B cell (primary cell): ENCODE measurements at regions not wholly inside any gene's neighbourhood (a gene's known extent, or its start where the extent isn't known, plus 50 kb on each side); places are given as distances from the start of the nearest gene placed in this dataset.

ENCODE experiments used
- EZH2 ChIP-seq: IDR thresholded peaks from 2 replicates; pipeline ENCODE4 v1.6.1; 2012; ENCODE audit warnings: borderline replicate concordance, low read depth, mild to moderate bottlenecking, moderate library complexity, low read length; ENCODE audit not compliant: insufficient read depth, poor library complexity, severe bottlenecking
- TF ChIP-seq, protein P1 (sequence below): fragments of 200-600 bp; IDR thresholded peaks from one replicate; pipeline ENCODE4 v1.8.0; 2022; ENCODE audit warnings: antibody characterized with exemption, mild to moderate bottlenecking

DNA sequence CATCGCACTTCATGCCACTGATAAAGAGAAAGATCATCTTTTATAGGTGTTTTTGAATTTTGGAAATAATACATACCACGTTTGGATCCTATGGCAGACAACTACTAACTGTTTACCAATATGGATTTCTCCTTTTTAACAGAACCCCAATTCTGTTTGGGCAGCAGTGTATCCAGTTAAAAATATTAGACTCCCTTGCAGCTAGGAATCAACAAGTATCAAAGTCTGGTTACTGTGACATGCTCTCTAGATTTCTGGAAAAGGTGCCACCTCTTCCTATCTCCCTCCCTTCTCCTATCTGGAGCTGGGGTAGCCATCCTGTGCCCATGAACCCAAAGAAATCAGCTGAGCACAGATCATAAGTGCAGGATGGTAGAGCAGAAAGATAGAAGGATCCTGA is 54.1 kb upstream of the DTNBP1 start:
- no peak for TF ChIP-seq EZH2
- TF ChIP-seq, protein P1, sequence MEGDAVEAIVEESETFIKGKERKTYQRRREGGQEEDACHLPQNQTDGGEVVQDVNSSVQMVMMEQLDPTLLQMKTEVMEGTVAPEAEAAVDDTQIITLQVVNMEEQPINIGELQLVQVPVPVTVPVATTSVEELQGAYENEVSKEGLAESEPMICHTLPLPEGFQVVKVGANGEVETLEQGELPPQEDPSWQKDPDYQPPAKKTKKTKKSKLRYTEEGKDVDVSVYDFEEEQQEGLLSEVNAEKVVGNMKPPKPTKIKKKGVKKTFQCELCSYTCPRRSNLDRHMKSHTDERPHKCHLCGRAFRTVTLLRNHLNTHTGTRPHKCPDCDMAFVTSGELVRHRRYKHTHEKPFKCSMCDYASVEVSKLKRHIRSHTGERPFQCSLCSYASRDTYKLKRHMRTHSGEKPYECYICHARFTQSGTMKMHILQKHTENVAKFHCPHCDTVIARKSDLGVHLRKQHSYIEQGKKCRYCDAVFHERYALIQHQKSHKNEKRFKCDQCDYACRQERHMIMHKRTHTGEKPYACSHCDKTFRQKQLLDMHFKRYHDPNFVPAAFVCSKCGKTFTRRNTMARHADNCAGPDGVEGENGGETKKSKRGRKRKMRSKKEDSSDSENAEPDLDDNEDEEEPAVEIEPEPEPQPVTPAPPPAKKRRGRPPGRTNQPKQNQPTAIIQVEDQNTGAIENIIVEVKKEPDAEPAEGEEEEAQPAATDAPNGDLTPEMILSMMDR: no peak
